SU-DHL-6 (cell line): ENCODE measurements at regions not wholly inside any gene's neighbourhood (a gene's known extent, or its start where the extent isn't known, plus 50 kb on each side); places are given as distances from the start of the nearest gene placed in this dataset.

Experiments
- H2AFZ ChIP-seq: fragments of 200-600 bp; sonication (generic); 2 replicates; pipeline ENCODE4 v1.6.1; 2014; ENCODE audit warnings: low read depth, mild to moderate bottlenecking, moderate library complexity, mixed read lengths, antibody characterized with exemption, low read length; ENCODE audit not compliant: severe bottlenecking
- H3F3A ChIP-seq: fragments of 200-600 bp; shearing (Covaris generic); 2 replicates; pipeline ENCODE4 v1.6.0; 2016; ENCODE audit warnings: antibody characterized with exemption, mild to moderate bottlenecking; ENCODE audit not compliant: insufficient read depth
- H3K27ac ChIP-seq: fragments of 200-600 bp; sonication (generic); 2 replicates; pipeline ENCODE4 v1.5.1; 2016; ENCODE audit warnings: low read depth, mild to moderate bottlenecking, low read length, moderate library complexity, mixed read lengths
- H3K27me3 ChIP-seq: fragments of 200-600 bp; sonication (generic), shearing (Covaris generic); 2 replicates; pipeline ENCODE4 v1.6.0; 2014; ENCODE audit warnings: mild to moderate bottlenecking, low read length
- H3K36me3 ChIP-seq: fragments of 200-600 bp; sonication (generic); 2 replicates; pipeline ENCODE4 v1.6.1; 2014; ENCODE audit warnings: mild to moderate bottlenecking, low read length, mixed read lengths
- H3K4me2 ChIP-seq: fragments of 300-600, 200-600 bp; shearing (Covaris generic), sonication (generic); 2 replicates; pipeline ENCODE4 v1.6.0; 2014; ENCODE audit warnings: low read length, low read depth, mild to moderate bottlenecking; ENCODE audit not compliant: poor library complexity, severe bottlenecking
- H3K4me3 ChIP-seq: fragments of 200-600 bp; sonication (generic); 2 replicates; pipeline ENCODE4 v1.5.1; 2014; ENCODE audit warnings: antibody characterized with exemption, low read length, mild to moderate bottlenecking, mixed read lengths; ENCODE audit not compliant: insufficient read depth, poor library complexity, severe bottlenecking
- H3K79me2 ChIP-seq: fragments of 200-600 bp; sonication (generic); 2 replicates; pipeline ENCODE4 v1.6.1; 2014; ENCODE audit warnings: mild to moderate bottlenecking, low read length, moderate library complexity; ENCODE audit not compliant: insufficient read depth
- H3K9ac ChIP-seq: fragments of 200-600 bp; sonication (generic); 2 replicates; pipeline ENCODE4 v1.7.0; 2014; ENCODE audit warnings: mild to moderate bottlenecking, low read length
- H3K9me2 ChIP-seq: fragments of 200-600 bp; sonication (generic); replicated peaks from 2 replicates; pipeline ENCODE4 v1.6.1; 2014; ENCODE audit warnings: low read length; ENCODE audit not compliant: insufficient read depth
- H3K9me3 ChIP-seq: fragments of 200-600 bp; sonication (generic); 2 replicates; pipeline ENCODE4 v1.6.1; 2014; ENCODE audit warnings: low read length, mixed read lengths; ENCODE audit not compliant: insufficient read depth
- H4K20me1 ChIP-seq: fragments of 200-600 bp; sonication (generic); 2 replicates; pipeline ENCODE4 v1.6.1; 2014; ENCODE audit warnings: low read depth, mild to moderate bottlenecking, antibody characterized with exemption, low read length, moderate library complexity, mixed read lengths
- EZH2phosphoT487 ChIP-seq: fragments of 200-600 bp; sonication (generic), shearing (Covaris generic); conservative IDR thresholded peaks from 2 replicates; pipeline ENCODE4 v1.6.1; 2018; ENCODE audit warnings: mild to moderate bottlenecking, antibody characterized with exemption, low read length, moderate library complexity, mixed read lengths
- TF ChIP-seq, protein P1 (sequence below): fragments of 200-600 bp; sonication (generic); IDR thresholded peaks from one replicate; pipeline ENCODE4 v1.5.1; 2017; ENCODE audit warnings: antibody characterized with exemption, mild to moderate bottlenecking, low read length, moderate library complexity; ENCODE audit not compliant: insufficient read depth, poor library complexity, severe bottlenecking

DNA sequence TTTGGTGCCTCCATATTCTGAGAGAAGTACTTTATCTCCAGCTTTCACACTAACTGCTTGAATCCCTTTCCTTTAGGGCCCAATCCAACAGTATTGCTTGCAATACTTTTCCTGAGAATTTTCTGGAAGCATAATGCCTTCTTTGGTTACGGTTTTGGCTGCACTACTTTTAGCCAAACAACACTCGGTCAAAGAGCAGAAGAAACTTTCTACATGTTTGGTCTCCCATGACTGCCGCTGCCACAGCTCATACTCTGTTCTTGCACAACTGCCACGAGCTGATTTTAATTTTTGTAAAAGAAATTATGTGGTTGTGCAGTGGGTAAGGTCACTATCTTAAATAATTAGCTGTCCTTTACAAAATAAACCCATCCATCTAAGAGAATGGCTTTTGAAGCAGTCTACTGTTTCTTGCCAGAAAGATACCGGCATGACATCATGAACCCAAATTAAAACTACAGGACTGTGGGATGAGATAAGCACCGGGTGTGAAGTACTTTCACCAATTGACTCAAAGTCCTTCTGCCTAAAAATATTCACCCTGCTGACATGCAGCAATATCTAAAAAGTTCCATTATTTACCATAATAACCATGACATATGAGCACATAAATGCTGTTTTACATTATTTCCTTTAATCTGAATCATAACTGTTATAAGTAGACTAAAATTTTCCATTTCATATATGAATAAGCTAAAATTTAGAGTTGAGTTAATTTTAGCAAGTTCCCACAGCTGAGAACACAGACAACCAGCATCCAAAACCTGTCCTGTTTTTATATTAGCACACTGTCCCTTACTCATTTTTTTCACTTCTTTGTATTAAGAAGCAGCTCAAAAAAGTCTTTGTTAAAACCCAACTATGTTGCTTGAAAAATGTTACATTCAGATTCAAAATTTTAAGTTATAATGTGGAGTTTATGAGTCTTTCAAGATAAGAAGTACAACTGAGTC, 1154.3 kb downstream of the EPHA3 start:
- H3K4me3 ChIP-seq, result no peak overlapping the region
- TF ChIP-seq EZH2phosphoT487, result no peak
- TF ChIP-seq, protein P1, sequence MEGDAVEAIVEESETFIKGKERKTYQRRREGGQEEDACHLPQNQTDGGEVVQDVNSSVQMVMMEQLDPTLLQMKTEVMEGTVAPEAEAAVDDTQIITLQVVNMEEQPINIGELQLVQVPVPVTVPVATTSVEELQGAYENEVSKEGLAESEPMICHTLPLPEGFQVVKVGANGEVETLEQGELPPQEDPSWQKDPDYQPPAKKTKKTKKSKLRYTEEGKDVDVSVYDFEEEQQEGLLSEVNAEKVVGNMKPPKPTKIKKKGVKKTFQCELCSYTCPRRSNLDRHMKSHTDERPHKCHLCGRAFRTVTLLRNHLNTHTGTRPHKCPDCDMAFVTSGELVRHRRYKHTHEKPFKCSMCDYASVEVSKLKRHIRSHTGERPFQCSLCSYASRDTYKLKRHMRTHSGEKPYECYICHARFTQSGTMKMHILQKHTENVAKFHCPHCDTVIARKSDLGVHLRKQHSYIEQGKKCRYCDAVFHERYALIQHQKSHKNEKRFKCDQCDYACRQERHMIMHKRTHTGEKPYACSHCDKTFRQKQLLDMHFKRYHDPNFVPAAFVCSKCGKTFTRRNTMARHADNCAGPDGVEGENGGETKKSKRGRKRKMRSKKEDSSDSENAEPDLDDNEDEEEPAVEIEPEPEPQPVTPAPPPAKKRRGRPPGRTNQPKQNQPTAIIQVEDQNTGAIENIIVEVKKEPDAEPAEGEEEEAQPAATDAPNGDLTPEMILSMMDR, result no peak

More for the DNA sequence above, 1154.3 kb downstream of the EPHA3 start:
- H3K36me3 ChIP-seq, result no peaks in the 10 kb centered on the region
- H3K9ac ChIP-seq, result no peak overlapping the region
- H3K4me2 ChIP-seq, result no peak overlapping the region
- H3K79me2 ChIP-seq, result no peaks in the 10 kb centered on the region
- H3K9me2 ChIP-seq, result no peaks in the 10 kb centered on the region
- no peak overlapping the region for H3K27ac ChIP-seq
- H3F3A ChIP-seq, result no peaks in the 10 kb centered on the region
- H2AFZ ChIP-seq, result no peak overlapping the region
- H4K20me1 ChIP-seq, result no peaks in the 10 kb centered on the region
- H3K27me3 ChIP-seq, result no peaks in the 10 kb centered on the region
- no peaks in the 10 kb centered on the region for H3K9me3 ChIP-seq
